BLaER1 (cell line): ENCODE measurements at regions not wholly inside any gene's neighbourhood (a gene's known extent, or its start where the extent isn't known, plus 50 kb on each side); places are given as distances from the start of the nearest gene placed in this dataset.

Experiments
- H3K27ac ChIP-seq: shearing (Covaris generic); formaldehyde crosslinking; 2 replicates; pipeline ENCODE4 v1.8.1; 2022
- H3K27me3 ChIP-seq: shearing (Covaris generic); formaldehyde crosslinking; 2 replicates; pipeline ENCODE4 v1.8.1; 2022
- H3K36me3 ChIP-seq: shearing (Covaris generic); formaldehyde crosslinking; 2 replicates; pipeline ENCODE4 v1.8.1; 2022
- H3K4me1 ChIP-seq: shearing (Covaris generic); formaldehyde crosslinking; 2 replicates; pipeline ENCODE4 v1.8.1; 2022
- H3K4me2 ChIP-seq: shearing (Covaris generic); formaldehyde crosslinking; 2 replicates; pipeline ENCODE4 v1.8.1; 2022
- H3K4me3 ChIP-seq: shearing (Covaris generic); formaldehyde crosslinking; 2 replicates; pipeline ENCODE4 v1.8.1; 2022
- H3K9ac ChIP-seq: shearing (Covaris generic); formaldehyde crosslinking; 2 replicates; pipeline ENCODE4 v1.8.1; 2022
- H3K9me3 ChIP-seq: shearing (Covaris generic); formaldehyde crosslinking; 2 replicates; pipeline ENCODE4 v1.8.1; 2022
- H4K20me1 ChIP-seq: shearing (Covaris generic); formaldehyde crosslinking; 2 replicates; pipeline ENCODE4 v1.8.1; 2022
- Cebpa-rat ChIP-seq: shearing (Covaris generic); IDR thresholded peaks from 2 replicates; pipeline ENCODE4 v1.8.1; 2022

- TF ChIP-seq Cebpa-rat: no peak
- Histone ChIP-seq H3K4me3 (no peak overlapping the region), H3K9me3 (no peaks in the 10 kb centered on the region), H3K36me3 (no peaks in the 10 kb centered on the region), H3K4me2 (no peak overlapping the region), H4K20me1 (no peaks in the 10 kb centered on the region), H3K27me3 (no peaks in the 10 kb centered on the region), H3K9ac (no peak overlapping the region), H3K27ac (no peak overlapping the region), H3K4me1 (no peaks in the 10 kb centered on the region)
These were observed 132.1 kb upstream of the TSHZ2 start for GRCh38 chr20:52840041-52840440.

- Histone ChIP-seq H3K4me2 (no peak overlapping the region), H3K36me3 (no peaks in the 10 kb centered on the region), H3K9ac (no peak overlapping the region), H3K4me1 (no peaks in the 10 kb centered on the region), H3K4me3 (no peak overlapping the region), H3K9me3 (no peaks in the 10 kb centered on the region), H3K27ac (no peak overlapping the region), H3K27me3 (no peaks in the 10 kb centered on the region), H4K20me1 (no peaks in the 10 kb centered on the region)
- no peak for TF ChIP-seq Cebpa-rat
These were observed 133.5 kb upstream of the TSHZ2 start for GRCh38 chr20:52838510-52839241.

GRCh38 chr20:52837378-52837777, 134.8 kb upstream of the TSHZ2 start:
- no peak for TF ChIP-seq Cebpa-rat
- Histone ChIP-seq H4K20me1 (no peaks in the 10 kb centered on the region), H3K27me3 (no peaks in the 10 kb centered on the region)

GRCh38 chr20:52833901-52834300, 138.3 kb upstream of the TSHZ2 start:
- Histone ChIP-seq H3K4me3 (no peak overlapping the region), H3K36me3 (no peaks in the 10 kb centered on the region), H3K9me3 (peaks cover 17% of the 10 kb centered on the region), H3K27me3 (no peaks in the 10 kb centered on the region), H3K4me1 (no peaks in the 10 kb centered on the region), H3K27ac (no peak overlapping the region), H3K9ac (no peak overlapping the region), H4K20me1 (no peaks in the 10 kb centered on the region), H3K4me2 (no peak overlapping the region)
- no peak for TF ChIP-seq Cebpa-rat

More at GRCh38 chr20:52837378-52837777, 134.8 kb upstream of the TSHZ2 start:
- Histone ChIP-seq H3K4me2 (no peak overlapping the region), H3K9ac (no peak overlapping the region), H3K36me3 (no peaks in the 10 kb centered on the region), H3K4me3 (no peak overlapping the region), H3K4me1 (no peaks in the 10 kb centered on the region), H3K9me3 (no peaks in the 10 kb centered on the region), H3K27ac (no peak overlapping the region)

GRCh38 chr20:52832151-52832774, 139.9 kb upstream of the TSHZ2 start:
- no peaks in the 10 kb centered on the region for H3K36me3 ChIP-seq
- no peak for TF ChIP-seq Cebpa-rat

GRCh38 chr20:52830598-52830997, 141.6 kb upstream of the TSHZ2 start:
- Histone ChIP-seq H3K36me3 (no peaks in the 10 kb centered on the region), H3K9ac (no peak overlapping the region), H3K4me1 (no peaks in the 10 kb centered on the region), H4K20me1 (no peaks in the 10 kb centered on the region), H3K27ac (no peak overlapping the region), H3K9me3 (peaks cover 26% of the 10 kb centered on the region), H3K4me3 (no peak overlapping the region), H3K4me2 (no peak overlapping the region), H3K27me3 (no peaks in the 10 kb centered on the region)
- no peak for TF ChIP-seq Cebpa-rat

More at GRCh38 chr20:52832151-52832774, 139.9 kb upstream of the TSHZ2 start:
- Histone ChIP-seq H3K9me3 (peaks cover 20% of the 10 kb centered on the region), H3K27ac (no peak overlapping the region), H4K20me1 (no peaks in the 10 kb centered on the region), H3K9ac (no peak overlapping the region), H3K27me3 (no peaks in the 10 kb centered on the region), H3K4me3 (no peak overlapping the region), H3K4me2 (no peak overlapping the region), H3K4me1 (no peaks in the 10 kb centered on the region)

GRCh38 chr20:52829111-52829510, 143.0 kb upstream of the TSHZ2 start:
- no peaks in the 10 kb centered on the region for H3K36me3 ChIP-seq
- H3K9ac ChIP-seq: no peak overlapping the region
- peaks cover 26% of the 10 kb centered on the region for H3K9me3 ChIP-seq
- no peaks in the 10 kb centered on the region for H4K20me1 ChIP-seq
- no peaks in the 10 kb centered on the region for H3K4me1 ChIP-seq
- no peak overlapping the region for H3K27ac ChIP-seq
- no peak overlapping the region for H3K4me2 ChIP-seq
- no peak for TF ChIP-seq Cebpa-rat
- no peak overlapping the region for H3K4me3 ChIP-seq
- H3K27me3 ChIP-seq: no peaks in the 10 kb centered on the region

GRCh38 chr20:52828199-52828598, 144.0 kb upstream of the TSHZ2 start:
- TF ChIP-seq Cebpa-rat: no peak
- no peak overlapping the region for H3K4me2 ChIP-seq

GRCh38 chr20:52826722-52827121, 145.4 kb upstream of the TSHZ2 start:
- TF ChIP-seq Cebpa-rat: no peak
- H3K27me3 ChIP-seq: no peaks in the 10 kb centered on the region
- no peak overlapping the region for H3K27ac ChIP-seq
- H3K4me1 ChIP-seq: no peaks in the 10 kb centered on the region
- peaks cover 26% of the 10 kb centered on the region for H3K9me3 ChIP-seq
- H3K4me2 ChIP-seq: no peak overlapping the region
- H4K20me1 ChIP-seq: no peaks in the 10 kb centered on the region
- no peak overlapping the region for H3K4me3 ChIP-seq
- H3K36me3 ChIP-seq: no peaks in the 10 kb centered on the region
- H3K9ac ChIP-seq: no peak overlapping the region

More at GRCh38 chr20:52828199-52828598, 144.0 kb upstream of the TSHZ2 start:
- Histone ChIP-seq H3K36me3 (no peaks in the 10 kb centered on the region), H3K27me3 (no peaks in the 10 kb centered on the region), H3K27ac (no peak overlapping the region), H3K9me3 (peaks cover 26% of the 10 kb centered on the region), H3K4me1 (no peaks in the 10 kb centered on the region), H3K9ac (no peak overlapping the region), H4K20me1 (no peaks in the 10 kb centered on the region), H3K4me3 (no peak overlapping the region)

GRCh38 chr20:52826321-52826720, 145.8 kb upstream of the TSHZ2 start:
- no peaks in the 10 kb centered on the region for H3K4me1 ChIP-seq
- no peak overlapping the region for H3K4me2 ChIP-seq
- H3K27ac ChIP-seq: no peak overlapping the region
- no peak for TF ChIP-seq Cebpa-rat
- H3K4me3 ChIP-seq: no peak overlapping the region
- peaks cover 26% of the 10 kb centered on the region for H3K9me3 ChIP-seq
- no peaks in the 10 kb centered on the region for H4K20me1 ChIP-seq
- H3K27me3 ChIP-seq: no peaks in the 10 kb centered on the region
- no peaks in the 10 kb centered on the region for H3K36me3 ChIP-seq
- H3K9ac ChIP-seq: no peak overlapping the region
